Urothelium cell line (cell line): ENCODE measurements at regions not wholly inside any gene's neighbourhood (a gene's known extent, or its start where the extent isn't known, plus 50 kb on each side); places are given as distances from the start of the nearest gene placed in this dataset.
"Not testable (repeated sequence)": the region's sequence is repeated elsewhere in the genome, so short reads cannot be mapped to it uniquely, and the experiment has no call there.

Experiments
- DNase-seq: peaks from one replicate; pipeline ENCODE4 v3.0.0; 2011; ENCODE audit warnings: low spot score, mixed read lengths
- FAIRE-seq: peaks from 2 replicates; lab custom pipeline; 2011; peaks lifted over from hg19 to GRCh38; lab: Jason Lieb, UNC

GRCh38 chr5:130642461-130642860 lies 522.6 kb downstream of the HINT1 start:
- FAIRE-seq = no peak
- DNase-seq = no peak

GRCh38 chr5:130627145-130627544 lies 537.9 kb downstream of the HINT1 start:
- no peak for DNase-seq
- no peak for FAIRE-seq

- DNase-seq = no peak
- FAIRE-seq = no peak
Measured at GRCh38 chr5:130624805-130625204, 540.3 kb downstream of the HINT1 start.

GRCh38 chr5:130616161-130616560 lies 548.9 kb downstream of the HINT1 start:
- no peak for FAIRE-seq

GRCh38 chr5:130605234-130605633 lies 559.8 kb downstream of the HINT1 start:
- FAIRE-seq = no peak
- DNase-seq = no peak

More at GRCh38 chr5:130616161-130616560, 548.9 kb downstream of the HINT1 start:
- DNase-seq = no peak

- not testable (repeated sequence) for DNase-seq, FAIRE-seq
Measured at GRCh38 chr5:130596647-130597046, 568.4 kb downstream of the HINT1 start.

GRCh38 chr5:130580264-130580663 lies 584.8 kb downstream of the HINT1 start:
- FAIRE-seq (no peak), DNase-seq (no peak)

GRCh38 chr5:130578354-130578753 lies 586.7 kb downstream of the HINT1 start:
- FAIRE-seq = no peak
- no peak for DNase-seq

GRCh38 chr5:130571076-130571475 lies 594.0 kb downstream of the HINT1 start:
- DNase-seq (no peak), FAIRE-seq (no peak)

- no peak for FAIRE-seq
- DNase-seq = no peak
Measured at GRCh38 chr5:130568791-130569190, 596.3 kb downstream of the HINT1 start.

GRCh38 chr5:130555429-130555828 lies 609.6 kb downstream of the HINT1 start:
- FAIRE-seq (no peak), DNase-seq (no peak)

GRCh38 chr5:130550562-130550928 lies 614.5 kb downstream of the HINT1 start:
- no peak for FAIRE-seq
- no peak for DNase-seq

- peak; percentile 61 for FAIRE-seq
Measured at GRCh38 chr5:130549884-130550561, 615.0 kb downstream of the HINT1 start.

GRCh38 chr5:130546211-130546610 lies 618.8 kb downstream of the HINT1 start:
- DNase-seq (no peak), FAIRE-seq (no peak)

More at GRCh38 chr5:130549884-130550561, 615.0 kb downstream of the HINT1 start:
- DNase-seq = peak; percentile 47

GRCh38 chr5:130545291-130545690 lies 619.8 kb downstream of the HINT1 start:
- DNase-seq = no peak
- FAIRE-seq = no peak

GRCh38 chr5:130541617-130542221 lies 623.3 kb downstream of the HINT1 start:
- no peak for DNase-seq

GRCh38 chr5:130536691-130537090 lies 628.4 kb downstream of the HINT1 start:
- FAIRE-seq (no peak), DNase-seq (no peak)

More at GRCh38 chr5:130541617-130542221, 623.3 kb downstream of the HINT1 start:
- no peak for FAIRE-seq

- DNase-seq = no peak
- FAIRE-seq = no peak
Measured at GRCh38 chr5:130532786-130533185, 628.5 kb downstream of the CHSY3 start.

- no peak for FAIRE-seq
Measured at GRCh38 chr5:130529511-130530485, 625.5 kb downstream of the CHSY3 start.

GRCh38 chr5:130529111-130529510 lies 624.8 kb downstream of the CHSY3 start:
- DNase-seq (no peak), FAIRE-seq (no peak)

More at GRCh38 chr5:130529511-130530485, 625.5 kb downstream of the CHSY3 start:
- peak; percentile 17 for DNase-seq

- FAIRE-seq (no peak), DNase-seq (peak; percentile 12)
Measured at GRCh38 chr5:130528474-130528873, 624.2 kb downstream of the CHSY3 start.
